Omental fat pad (tissue), 3 donors: ENCODE measurements at regions not wholly inside any gene's neighbourhood (a gene's known extent, or its start where the extent isn't known, plus 50 kb on each side); places are given as distances from the start of the nearest gene placed in this dataset.

Experiments
- ATAC-seq: fragments of 150-250 bp; one replicate; pipeline ENCODE4 v1.9.1; 2016; ENCODE audit warnings: mild to moderate bottlenecking, moderate library complexity; ENCODE audit not compliant: low FRiP score
- DNase-seq: peaks from one replicate; pipeline ENCODE4 v3.0.0-alpha.2; 2019; ENCODE audit warnings: low spot score
- CTCF ChIP-seq, 3 donors: fragments of 450-650 bp; IDR thresholded peaks; one replicate each; pipeline ENCODE4 v1.5.1; 2016 to 2017; ENCODE audit warnings: antibody characterized with exemption in 3 of 3, mild to moderate bottlenecking in 3 of 3, moderate library complexity in 2 of 3

- TF ChIP-seq CTCF (IDR thresholded peaks at IDR 0.05) = no peak
- DNase-seq = no peak
- no peak for ATAC-seq
Measured at GRCh38 chr9:13608451-13608850, 329.0 kb upstream of the MPDZ start.

GRCh38 chr9:13607481-13608441, 328.3 kb upstream of the MPDZ start:
- DNase-seq (no peak), ATAC-seq (no peak)
- TF ChIP-seq CTCF (IDR thresholded peaks at IDR 0.05) = no peak

- no peak for TF ChIP-seq CTCF (IDR thresholded peaks at IDR 0.05)
- no peak for ATAC-seq
- no peak for DNase-seq
Measured at GRCh38 chr9:13606586-13606985, 327.1 kb upstream of the MPDZ start.

- TF ChIP-seq CTCF (IDR thresholded peaks at IDR 0.05) = no peak
- ATAC-seq (no peak), DNase-seq (no peak)
Measured at GRCh38 chr9:13603921-13604320, 324.4 kb upstream of the MPDZ start.

GRCh38 chr9:13598738-13599137, 319.2 kb upstream of the MPDZ start:
- no peak for DNase-seq
- ATAC-seq = no peak
- TF ChIP-seq CTCF (IDR thresholded peaks at IDR 0.05) = no peak

GRCh38 chr9:13597427-13597826, 317.9 kb upstream of the MPDZ start:
- no peak for ATAC-seq
- no peak for TF ChIP-seq CTCF (IDR thresholded peaks at IDR 0.05)
- DNase-seq = no peak

- no peak for DNase-seq
- ATAC-seq = no peak
- TF ChIP-seq CTCF (IDR thresholded peaks at IDR 0.05) = no peak
Measured at GRCh38 chr9:13597004-13597403, 317.5 kb upstream of the MPDZ start.
